HEK293 (cell line): ENCODE measurements at regions not wholly inside any gene's neighbourhood (a gene's known extent, or its start where the extent isn't known, plus 50 kb on each side); places are given as distances from the start of the nearest gene placed in this dataset.

Source experiments
- CTCF ChIA-PET: fragments of 350-600 bp; formaldehyde crosslinking; extraction: SDS; loops from one replicate; lab custom pipeline; 2021; ENCODE audit warnings: antibody characterized with exemption; lab: Yijun Ruan, JAX
- POLR2A ChIA-PET: fragments of 300-600 bp; formaldehyde crosslinking; extraction: SDS; loops from one replicate; lab custom pipeline; 2020; ENCODE audit warnings: antibody characterized with exemption, inconsistent platforms; lab: Yijun Ruan, JAX
- H3K27ac ChIP-seq: fragments of 200-500 bp; sonication (Bioruptor generic); 2 replicates; pipeline ENCODE4 v1.5.1; 2014; ENCODE audit warnings: low read depth, low read length, control low read depth, inconsistent platforms; ENCODE audit errors: extremely low read depth
- H3K36me3 ChIP-seq, 2 experiments: fragments of 200-500 bp in 1 of 2; sonication (Bioruptor generic) in 1 of 2; 1 replicate in 1 of 2; 2 replicates in 1 of 2; pipeline ENCODE4 v1.5.1; 2014 to 2017; ENCODE audit warnings: inconsistent platforms in 2 of 2, low read length in 2 of 2; ENCODE audit not compliant: control insufficient read depth in 2 of 2, insufficient read depth in 1 of 2
- H3K4me1 ChIP-seq: fragments of 200-500 bp; sonication (Bioruptor generic); 2 replicates; pipeline ENCODE4 v1.5.1; 2014; ENCODE audit warnings: mild to moderate bottlenecking, low read length, inconsistent platforms; ENCODE audit not compliant: control insufficient read depth, insufficient read depth
- H3K4me3 ChIP-seq: 2 replicates; pipeline ENCODE4 v1.5.1; 2011; ENCODE audit warnings: low read depth, mild to moderate bottlenecking, control low read depth, low read length, moderate library complexity
- H3K9me3 ChIP-seq: fragments of 200-500 bp; sonication (Bioruptor generic); 2 replicates; pipeline ENCODE4 v1.5.1; 2014; ENCODE audit warnings: low read depth, low read length, inconsistent platforms; ENCODE audit not compliant: control insufficient read depth, insufficient read depth
- GLIS1 ChIP-seq: fragments of 450-650 bp; formaldehyde crosslinking; IDR thresholded peaks from 2 replicates; pipeline ENCODE4 v1.5.1; 2016; ENCODE audit warnings: missing biosample characterization, missing genetic modification characterization
- IKZF3 ChIP-seq: fragments of 450-650 bp; IDR thresholded peaks from 2 replicates; pipeline ENCODE4 v1.5.0; 2018; ENCODE audit warnings: missing biosample characterization, mild to moderate bottlenecking, missing genetic modification characterization, moderate library complexity
- KLF10 ChIP-seq: fragments of 450-650 bp; IDR thresholded peaks from 2 replicates; pipeline ENCODE4 v1.5.1; 2018; ENCODE audit warnings: missing biosample characterization, mild to moderate bottlenecking, missing genetic modification characterization
- PATZ1 ChIP-seq: fragments of 450-650 bp; formaldehyde crosslinking; IDR thresholded peaks from 2 replicates; pipeline ENCODE4 v1.5.1; 2016; ENCODE audit warnings: missing biosample characterization, missing genetic modification characterization
- PRDM6 ChIP-seq: fragments of 450-650 bp; formaldehyde crosslinking; IDR thresholded peaks from 2 replicates; pipeline ENCODE4 v1.5.1; 2017; ENCODE audit warnings: missing biosample characterization, missing genetic modification characterization
- SCRT2 ChIP-seq: fragments of 450-650 bp; formaldehyde crosslinking; IDR thresholded peaks from 2 replicates; pipeline ENCODE4 v1.5.1; 2016; ENCODE audit warnings: missing biosample characterization, missing genetic modification characterization
- TRIM28 ChIP-seq: IDR thresholded peaks from 2 replicates; pipeline ENCODE4 v1.6.1; 2011; ENCODE audit warnings: low read length, control low read depth, borderline replicate concordance
- ZBTB10 ChIP-seq: fragments of 450-650 bp; formaldehyde crosslinking; IDR thresholded peaks from 2 replicates; pipeline ENCODE4 v1.5.1; 2016; ENCODE audit warnings: missing biosample characterization, missing genetic modification characterization
- ZBTB17 ChIP-seq: fragments of 450-650 bp; formaldehyde crosslinking; IDR thresholded peaks from 2 replicates; pipeline ENCODE4 v1.5.1; 2016; ENCODE audit warnings: missing biosample characterization, missing genetic modification characterization
- ZNF239 ChIP-seq: fragments of 450-650 bp; formaldehyde crosslinking; IDR thresholded peaks from 2 replicates; pipeline ENCODE4 v1.5.1; 2016; ENCODE audit warnings: missing biosample characterization, missing genetic modification characterization
- ZNF311 ChIP-seq: fragments of 450-650 bp; formaldehyde crosslinking; IDR thresholded peaks from 2 replicates; pipeline ENCODE4 v1.5.1; 2017; ENCODE audit warnings: missing biosample characterization, missing genetic modification characterization, borderline replicate concordance
- ZNF692 ChIP-seq: fragments of 450-650 bp; formaldehyde crosslinking; IDR thresholded peaks from 2 replicates; pipeline ENCODE4 v1.5.1; 2016; ENCODE audit warnings: missing biosample characterization, missing genetic modification characterization
- ZNF837 ChIP-seq: fragments of 450-650 bp; formaldehyde crosslinking; IDR thresholded peaks from 2 replicates; pipeline ENCODE4 v1.5.1; 2016; ENCODE audit warnings: missing biosample characterization, missing genetic modification characterization

- TF ChIP-seq ZNF692: no peak
- TF ChIP-seq, all 188 proteins: peak for 0
Observed at GRCh38 chr7:22651534-22652243, 75.3 kb upstream of the IL6 start (continued).

- Histone ChIP-seq H3K9me3 (no peaks in the 10 kb centered on the region), H3K4me1 (no peaks in the 10 kb centered on the region), H3K27ac (no peak overlapping the region), H3K36me3 (no peaks in the 10 kb centered on the region), H3K4me3 (no peak overlapping the region)
- POLR2A ChIA-PET: no interaction called here
- CTCF ChIA-PET: interaction anchor here (1.2 to 2.6 kb wide), 2 partner anchors 10 to 91 kb away, joined by 3 to 9 read pairs; no protein-coding TSS in a partner anchor
- TF ChIP-seq SCRT2 (tag by site-specific recombination) (peak; percentile 46; the same call in 1 of the 2 replicates), GLIS1 (tag by site-specific recombination) (no peak)
Observed at GRCh38 chr7:22651036-22651435, 76.0 kb upstream of the IL6 start.

- Histone ChIP-seq H3K9me3 (no peaks in the 10 kb centered on the region), H3K27ac (no peak overlapping the region), H3K4me3 (no peak overlapping the region), H3K4me1 (no peaks in the 10 kb centered on the region), H3K36me3 (no peaks in the 10 kb centered on the region)
- POLR2A ChIA-PET: no interaction called here
- TF ChIP-seq KLF10 (tag by site-specific recombination) (no peak), TRIM28 (no peak), ZBTB17 (no peak), PATZ1 (tag by site-specific recombination) (no peak), ZNF239 (tag by site-specific recombination) (no peak), PRDM6 (tag by site-specific recombination) (no peak), IKZF3 (no peak), ZNF311 (no peak), ZNF837 (no peak), ZBTB10 (tag by site-specific recombination) (no peak)
- CTCF ChIA-PET: no interaction called here
Observed at GRCh38 chr7:22649686-22650085, 77.3 kb upstream of the IL6 start.
